ENCODE measurements at regions not wholly inside any gene's neighbourhood (a gene's known extent, or its start where the extent isn't known, plus 50 kb on each side); places are given as distances from the start of the nearest gene placed in this dataset.

DNA sequence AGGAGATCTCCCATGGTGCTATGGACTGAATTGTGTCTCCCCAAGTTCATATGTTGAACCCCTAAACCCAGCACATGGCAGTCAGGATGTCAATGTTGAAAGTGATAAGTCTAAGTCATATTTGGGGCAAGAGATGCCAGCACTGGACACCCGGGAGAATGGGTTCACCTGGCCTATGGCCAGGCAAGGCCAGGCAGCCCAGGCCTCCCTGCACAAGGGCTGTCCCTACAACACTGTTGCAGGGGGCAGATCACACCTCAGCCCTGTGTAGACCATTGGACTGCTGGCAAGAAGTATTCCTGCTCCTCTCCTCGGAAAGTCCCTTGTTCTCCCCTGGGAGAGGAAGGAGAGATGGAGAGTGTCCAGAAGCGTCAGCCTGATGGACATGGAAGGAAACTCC, 240.5 kb downstream of the GADD45G start:
- no peak overlapping the region for H3K27ac ChIP-seq
- WGBS, result 83% methylated on average over 3 of the region's 3 CpGs
- H3K9me3 ChIP-seq, result no peaks in the 10 kb centered on the region
- TF ChIP-seq, protein P1, sequence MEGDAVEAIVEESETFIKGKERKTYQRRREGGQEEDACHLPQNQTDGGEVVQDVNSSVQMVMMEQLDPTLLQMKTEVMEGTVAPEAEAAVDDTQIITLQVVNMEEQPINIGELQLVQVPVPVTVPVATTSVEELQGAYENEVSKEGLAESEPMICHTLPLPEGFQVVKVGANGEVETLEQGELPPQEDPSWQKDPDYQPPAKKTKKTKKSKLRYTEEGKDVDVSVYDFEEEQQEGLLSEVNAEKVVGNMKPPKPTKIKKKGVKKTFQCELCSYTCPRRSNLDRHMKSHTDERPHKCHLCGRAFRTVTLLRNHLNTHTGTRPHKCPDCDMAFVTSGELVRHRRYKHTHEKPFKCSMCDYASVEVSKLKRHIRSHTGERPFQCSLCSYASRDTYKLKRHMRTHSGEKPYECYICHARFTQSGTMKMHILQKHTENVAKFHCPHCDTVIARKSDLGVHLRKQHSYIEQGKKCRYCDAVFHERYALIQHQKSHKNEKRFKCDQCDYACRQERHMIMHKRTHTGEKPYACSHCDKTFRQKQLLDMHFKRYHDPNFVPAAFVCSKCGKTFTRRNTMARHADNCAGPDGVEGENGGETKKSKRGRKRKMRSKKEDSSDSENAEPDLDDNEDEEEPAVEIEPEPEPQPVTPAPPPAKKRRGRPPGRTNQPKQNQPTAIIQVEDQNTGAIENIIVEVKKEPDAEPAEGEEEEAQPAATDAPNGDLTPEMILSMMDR (IDR thresholded peaks at IDR 0.05), result no peak
- TF ChIP-seq POLR2AphosphoS5 (IDR thresholded peaks at IDR 0.05), result no peak
- TF ChIP-seq EP300 (IDR thresholded peaks at IDR 0.05), result no peak
- no peak for TF ChIP-seq POLR2A (IDR thresholded peaks at IDR 0.05)
- DNase-seq (ENCODE audit: low spot score in 2 of 2), result no peak
- H3K4me1 ChIP-seq, result peaks cover 27% of the 10 kb centered on the region
- H3K27me3 ChIP-seq, result no peaks in the 10 kb centered on the region
- no peak overlapping the region for H3K4me3 ChIP-seq
- no peaks in the 10 kb centered on the region for H3K36me3 ChIP-seq

DNA sequence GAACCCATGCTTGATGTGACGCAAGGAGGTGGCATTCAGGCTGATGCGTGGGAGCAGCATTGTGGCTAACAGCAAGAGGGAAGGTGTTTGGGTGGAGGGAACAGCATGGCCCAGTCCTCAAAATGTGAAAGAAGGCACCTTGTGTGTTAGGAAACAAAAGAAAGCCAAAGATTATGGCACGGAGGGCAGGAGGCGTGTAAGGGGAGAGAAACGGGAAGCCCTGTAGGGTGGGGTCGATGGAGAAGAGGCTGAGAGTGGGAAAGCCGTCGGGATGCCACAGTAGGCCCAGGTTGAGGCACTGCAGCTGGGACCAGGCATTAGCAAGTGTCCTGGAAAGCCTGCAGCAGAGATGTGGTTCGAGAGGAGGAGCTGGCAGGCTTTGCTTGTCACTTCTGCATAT, 241.1 kb downstream of the GADD45G start:
- TF ChIP-seq EP300 (IDR thresholded peaks at IDR 0.05), result no peak
- TF ChIP-seq POLR2AphosphoS5 (IDR thresholded peaks at IDR 0.05), result no peak
- TF ChIP-seq, protein P1 (IDR thresholded peaks at IDR 0.05), result no peak
- no peak for TF ChIP-seq POLR2A (IDR thresholded peaks at IDR 0.05)
- DNase-seq (ENCODE audit: low spot score in 2 of 2), result no peak
- WGBS, result 89% methylated on average over 9 of the region's 9 CpGs

DNA sequence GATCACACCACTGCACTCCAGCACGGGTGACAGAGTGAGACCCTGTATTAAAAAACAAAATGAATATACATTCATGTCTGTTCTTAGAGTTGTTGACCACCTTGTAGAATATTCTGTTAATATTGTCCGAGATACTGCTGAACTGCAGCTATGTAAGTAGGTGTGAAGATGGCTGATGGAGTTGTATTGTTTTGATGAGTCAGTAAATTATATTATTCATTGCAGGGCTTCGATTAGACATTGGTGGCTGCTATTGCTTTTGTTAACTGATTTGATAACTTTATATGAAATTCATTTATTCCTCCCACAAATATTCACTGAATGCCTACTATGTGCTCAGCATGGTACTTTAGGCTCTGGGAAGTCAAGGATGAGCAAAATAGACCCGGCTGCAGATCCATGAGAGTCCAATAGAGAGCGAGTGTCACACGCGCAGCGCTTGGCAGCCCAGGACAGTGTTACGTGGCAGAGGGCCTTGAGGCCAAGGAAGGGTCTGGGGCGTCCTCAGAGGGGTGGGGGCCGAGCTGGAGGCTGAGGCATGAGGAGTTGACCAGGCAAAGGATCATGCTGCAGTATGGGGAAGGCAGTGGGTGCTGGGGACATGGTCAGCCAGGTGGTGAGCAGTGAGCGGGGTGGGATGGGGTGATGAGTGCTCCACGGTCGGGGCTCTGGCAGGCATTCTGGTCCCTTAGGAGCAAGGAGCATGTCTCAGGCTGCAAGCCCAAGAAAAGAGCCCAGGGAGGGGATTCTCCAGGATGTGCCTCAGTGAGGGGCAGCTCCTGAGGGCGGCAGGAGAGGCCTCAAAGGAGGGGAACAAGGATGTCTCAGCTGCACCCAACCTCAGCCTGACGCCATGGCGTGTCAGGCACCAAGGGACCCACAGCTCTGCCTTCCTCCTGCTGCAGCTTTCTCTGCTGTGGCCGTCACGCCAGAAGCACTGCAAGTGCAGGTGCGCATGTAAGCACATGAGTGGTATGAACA, 243.5 kb downstream of the GADD45G start:
- no peak overlapping the region for H3K27ac ChIP-seq
- peaks cover 26% of the 10 kb centered on the region for H3K4me1 ChIP-seq
- WGBS, result 87% methylated on average over 20 of the region's 20 CpGs
- H3K27me3 ChIP-seq, result no peaks in the 10 kb centered on the region
- TF ChIP-seq EP300 (IDR thresholded peaks at IDR 0.05) (no peak), POLR2AphosphoS5 (IDR thresholded peaks at IDR 0.05) (no peak), POLR2A (IDR thresholded peaks at IDR 0.05) (no peak)
- TF ChIP-seq, protein P1 (IDR thresholded peaks at IDR 0.05), result no peak
- no peak overlapping the region for H3K4me3 ChIP-seq
- no peaks in the 10 kb centered on the region for H3K9me3 ChIP-seq
- peak in 1 of 2 donors; percentile 48 for DNase-seq (ENCODE audit: low spot score in 2 of 2)
- H3K36me3 ChIP-seq, result no peaks in the 10 kb centered on the region

More for the DNA sequence above, 241.1 kb downstream of the GADD45G start:
- Histone ChIP-seq H3K4me3 (no peak overlapping the region), H3K27ac (no peak overlapping the region), H3K9me3 (no peaks in the 10 kb centered on the region), H3K4me1 (peaks cover 33% of the 10 kb centered on the region), H3K36me3 (no peaks in the 10 kb centered on the region), H3K27me3 (no peaks in the 10 kb centered on the region)

DNA sequence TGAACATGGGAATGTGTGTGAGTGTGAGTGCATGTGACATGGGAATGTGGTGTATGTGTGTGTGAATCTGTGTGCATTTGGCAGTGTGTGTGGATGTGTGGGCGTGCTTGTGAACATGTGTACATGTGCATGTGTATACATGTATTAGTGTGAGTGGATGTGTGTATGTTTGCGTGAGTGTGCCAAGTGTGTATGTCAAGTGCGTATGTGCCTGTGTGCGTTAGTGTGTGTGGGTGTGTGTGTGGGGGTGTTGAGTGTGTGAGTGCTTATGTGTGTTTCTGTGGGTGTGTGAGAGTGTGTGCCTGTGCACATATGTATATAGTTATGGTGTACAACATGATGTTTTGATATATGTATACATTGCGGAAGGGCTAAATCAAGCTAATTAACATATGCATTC, 244.3 kb downstream of the GADD45G start:
- Histone ChIP-seq H3K36me3 (no peaks in the 10 kb centered on the region), H3K4me1 (peaks cover 21% of the 10 kb centered on the region), H3K9me3 (no peaks in the 10 kb centered on the region), H3K27me3 (no peaks in the 10 kb centered on the region), H3K27ac (no peak overlapping the region), H3K4me3 (no peak overlapping the region)
- DNase-seq (ENCODE audit: low spot score in 2 of 2), result no peak
- TF ChIP-seq EP300 (IDR thresholded peaks at IDR 0.05) (no peak), POLR2AphosphoS5 (IDR thresholded peaks at IDR 0.05) (no peak), POLR2A (IDR thresholded peaks at IDR 0.05) (no peak)
- TF ChIP-seq, protein P1 (IDR thresholded peaks at IDR 0.05), result no peak
- 75% methylated on average over 5 of the region's 5 CpGs for WGBS

DNA sequence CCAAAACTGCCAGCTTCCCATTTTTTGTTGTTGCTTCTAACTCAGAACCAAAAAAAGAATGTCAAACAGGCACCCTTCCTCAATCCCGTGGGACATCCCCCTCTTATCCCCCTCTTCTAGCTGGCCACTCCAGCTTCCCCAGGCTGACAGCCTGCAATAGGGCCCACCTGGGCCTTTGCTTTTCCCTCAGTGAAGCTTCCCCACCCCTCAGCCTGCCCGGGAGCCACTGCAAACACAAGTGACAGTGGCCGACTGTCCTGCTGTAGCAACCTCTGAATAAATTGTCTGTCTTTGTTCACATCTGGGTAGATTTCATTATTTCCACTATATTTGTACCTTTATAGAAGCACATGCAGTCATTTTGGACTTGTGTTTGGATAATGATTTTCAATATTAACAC, 245.3 kb downstream of the GADD45G start:
- H3K4me3 ChIP-seq, result no peak overlapping the region
- H3K27me3 ChIP-seq, result no peaks in the 10 kb centered on the region
- peaks cover 14% of the 10 kb centered on the region for H3K4me1 ChIP-seq
- DNase-seq (ENCODE audit: low spot score in 2 of 2), result peak in 1 of 2 donors; percentile 44
- no peak overlapping the region for H3K27ac ChIP-seq
- TF ChIP-seq POLR2A (IDR thresholded peaks at IDR 0.05), result no peak
- TF ChIP-seq POLR2AphosphoS5 (IDR thresholded peaks at IDR 0.05), result no peak
- H3K9me3 ChIP-seq, result no peaks in the 10 kb centered on the region
- WGBS, result 81% methylated on average over 3 of the region's 3 CpGs
- H3K36me3 ChIP-seq, result no peaks in the 10 kb centered on the region

Measured in suprapubic skin (tissue), 4 donors.